Smooth muscle cell of the brain vasculature (primary cell): ENCODE measurements at regions not wholly inside any gene's neighbourhood (a gene's known extent, or its start where the extent isn't known, plus 50 kb on each side); places are given as distances from the start of the nearest gene placed in this dataset.
"Not testable (repeated sequence)": the region's sequence is repeated elsewhere in the genome, so short reads cannot be mapped to it uniquely, and the experiment has no call there.

Source experiments
- DNase-seq: peaks from one replicate; pipeline ENCODE4 v3.0.0-alpha.2; 2012; ENCODE audit warnings: low read depth, low spot score

- no peak for DNase-seq
These were observed 199.7 kb downstream of the ADCYAP1 start for GRCh38 chr18:1104181-1104881.

DNA sequence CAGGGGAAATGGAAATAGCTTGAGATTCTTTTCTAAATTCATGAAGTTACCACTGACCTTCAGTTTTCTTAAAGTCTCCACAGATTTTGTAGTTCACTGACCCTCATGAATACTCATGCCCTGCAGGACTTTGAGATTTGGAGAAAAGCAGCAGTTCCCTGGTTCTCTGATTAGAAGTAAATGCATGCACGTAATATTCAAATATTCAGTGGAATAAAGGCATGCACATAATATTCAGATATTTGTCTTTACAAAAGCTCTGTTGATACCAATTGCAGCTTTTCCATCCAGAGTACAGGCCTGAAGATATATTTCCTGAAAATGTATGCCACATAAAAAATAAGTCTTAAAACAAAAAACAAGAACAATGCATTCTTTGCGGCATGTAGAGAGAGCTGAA is 219.8 kb downstream of the ADCYAP1 start:
- no peak for DNase-seq

DNA sequence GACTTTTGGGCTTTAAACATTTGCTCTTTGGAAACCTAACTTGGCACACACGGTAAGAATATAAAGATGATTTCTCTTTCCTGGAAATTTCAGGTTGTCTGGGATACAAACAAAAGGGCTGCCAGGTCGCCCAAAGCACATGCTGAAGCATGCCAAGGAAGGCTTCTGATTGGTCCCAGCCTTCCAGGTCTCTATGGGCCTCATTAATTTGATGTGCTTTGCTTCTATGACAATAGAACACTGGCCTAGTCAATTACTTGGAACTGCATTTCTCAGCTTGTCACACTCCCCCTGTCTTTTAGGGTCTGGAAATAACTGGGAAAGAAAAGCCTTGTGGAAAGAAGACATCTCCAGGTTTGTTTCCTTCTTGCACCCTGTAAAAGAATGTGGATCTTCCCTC is 228.9 kb downstream of the ADCYAP1 start:
- DNase-seq, result no peak

DNA sequence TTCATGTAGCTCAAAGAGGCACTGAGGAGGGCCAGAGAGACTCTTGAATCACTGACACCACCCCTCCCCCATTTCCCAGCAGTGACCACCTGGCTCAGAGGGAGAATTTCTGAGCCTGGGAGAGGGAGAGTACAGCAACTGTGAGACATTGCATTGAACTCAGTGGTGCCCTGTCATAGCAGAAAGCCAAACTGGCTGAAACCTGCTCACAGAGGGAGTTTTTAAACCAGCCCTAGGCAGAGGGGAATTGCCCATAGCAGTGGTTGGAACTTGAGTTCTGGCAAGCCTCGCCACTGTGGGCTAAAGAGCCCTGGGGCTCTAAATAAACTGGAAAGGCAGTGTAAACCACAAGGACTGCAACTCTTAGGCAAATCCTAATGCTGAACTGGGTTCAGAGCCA is 243.1 kb downstream of the ADCYAP1 start:
- DNase-seq, result no peak

GRCh38 chr18:1149709-1150108 is 245.0 kb downstream of the ADCYAP1 start:
- no peak for DNase-seq

GRCh38 chr18:1150344-1150743 is 245.7 kb downstream of the ADCYAP1 start:
- no peak for DNase-seq

DNA sequence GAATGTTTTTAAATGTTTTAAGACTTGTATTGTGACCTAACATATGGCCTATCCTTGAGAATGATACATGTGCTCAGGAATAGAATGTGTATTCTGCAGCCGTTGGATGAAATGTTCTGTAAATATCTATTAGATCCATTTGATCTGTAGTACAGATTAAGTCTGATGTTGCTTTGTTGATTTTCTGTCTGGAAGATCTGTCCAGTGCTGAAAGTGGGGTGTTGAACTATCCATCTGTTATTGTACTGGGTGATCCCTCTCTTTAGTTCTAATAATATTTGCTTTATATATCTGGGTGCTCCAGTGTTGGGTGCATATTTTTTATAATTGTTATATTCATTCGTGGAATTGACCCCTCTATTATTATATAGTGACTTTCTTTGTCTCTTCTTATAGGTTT is 248.3 kb downstream of the ADCYAP1 start:
- not testable (repeated sequence) for DNase-seq

GRCh38 chr18:1173593-1173992 is 268.9 kb downstream of the ADCYAP1 start:
- DNase-seq, result no peak

DNA sequence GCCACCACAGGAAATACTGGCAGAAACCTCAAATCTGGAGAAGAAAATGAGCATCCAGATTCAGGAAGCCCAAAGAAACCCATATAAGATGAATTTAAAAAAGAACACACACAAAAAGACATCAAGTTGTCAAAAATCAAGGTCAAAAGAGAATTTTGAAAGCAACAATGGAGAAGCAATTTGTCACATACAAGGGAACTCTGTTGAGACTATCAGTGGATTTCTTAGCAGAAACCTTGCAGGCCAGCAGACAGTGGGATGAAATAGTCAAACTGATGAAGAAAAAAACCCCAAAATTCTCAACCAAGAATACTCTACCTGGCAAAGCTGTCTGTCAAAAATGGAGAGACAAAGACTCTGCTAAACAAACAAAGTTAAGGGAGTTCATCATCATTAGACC is 272.6 kb downstream of the ADCYAP1 start:
- DNase-seq, result no peak

GRCh38 chr18:1191341-1191740 is 286.7 kb downstream of the ADCYAP1 start:
- DNase-seq, result no peak

DNA sequence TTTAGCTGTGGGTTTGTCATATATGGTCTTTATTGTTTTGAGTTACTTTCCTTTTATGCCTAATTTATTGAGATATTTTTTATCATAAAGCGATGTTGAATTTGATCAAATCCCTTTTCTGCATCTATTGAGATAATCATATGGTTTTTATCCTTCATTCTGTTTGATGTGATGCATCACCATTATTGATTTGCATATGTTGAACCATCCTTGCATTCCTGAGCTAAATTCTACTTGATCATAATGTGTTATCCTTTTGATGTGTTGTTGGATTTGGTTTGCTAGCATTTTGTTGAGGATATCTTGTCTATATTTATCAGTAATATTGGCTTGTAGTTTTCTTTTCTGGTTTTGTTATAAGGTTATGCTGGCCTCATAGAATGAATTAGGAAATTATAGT is 308.5 kb downstream of the ADCYAP1 start:
- DNase-seq, result no peak

GRCh38 chr18:1222880-1223279 is 318.2 kb downstream of the ADCYAP1 start:
- DNase-seq, result no peak

DNA sequence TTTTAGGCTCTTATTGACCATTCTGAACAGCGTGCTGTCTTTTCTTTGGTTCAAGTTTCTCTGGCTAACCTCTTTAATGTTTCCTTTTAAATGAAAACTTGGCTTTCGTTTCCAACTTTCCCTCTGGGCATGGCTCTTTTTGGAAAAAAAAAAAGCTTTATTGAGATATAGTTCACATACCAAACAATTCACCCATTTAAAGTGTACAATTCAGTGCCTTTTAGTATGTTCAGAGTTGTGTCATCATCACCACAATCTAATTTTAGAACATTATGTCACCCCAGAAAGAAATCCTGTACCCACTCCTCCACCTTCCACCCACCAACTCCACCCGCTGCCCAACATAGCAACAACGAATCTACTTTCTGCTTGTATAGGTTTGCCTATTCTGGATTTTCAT is 322.4 kb downstream of the ADCYAP1 start:
- no peak for DNase-seq

- no peak for DNase-seq
These were observed 325.0 kb downstream of the ADCYAP1 start for GRCh38 chr18:1229634-1230033.

GRCh38 chr18:1232867-1233266 is 328.2 kb downstream of the ADCYAP1 start:
- no peak for DNase-seq

GRCh38 chr18:1240701-1241100 is 336.0 kb downstream of the ADCYAP1 start:
- no peak for DNase-seq

DNA sequence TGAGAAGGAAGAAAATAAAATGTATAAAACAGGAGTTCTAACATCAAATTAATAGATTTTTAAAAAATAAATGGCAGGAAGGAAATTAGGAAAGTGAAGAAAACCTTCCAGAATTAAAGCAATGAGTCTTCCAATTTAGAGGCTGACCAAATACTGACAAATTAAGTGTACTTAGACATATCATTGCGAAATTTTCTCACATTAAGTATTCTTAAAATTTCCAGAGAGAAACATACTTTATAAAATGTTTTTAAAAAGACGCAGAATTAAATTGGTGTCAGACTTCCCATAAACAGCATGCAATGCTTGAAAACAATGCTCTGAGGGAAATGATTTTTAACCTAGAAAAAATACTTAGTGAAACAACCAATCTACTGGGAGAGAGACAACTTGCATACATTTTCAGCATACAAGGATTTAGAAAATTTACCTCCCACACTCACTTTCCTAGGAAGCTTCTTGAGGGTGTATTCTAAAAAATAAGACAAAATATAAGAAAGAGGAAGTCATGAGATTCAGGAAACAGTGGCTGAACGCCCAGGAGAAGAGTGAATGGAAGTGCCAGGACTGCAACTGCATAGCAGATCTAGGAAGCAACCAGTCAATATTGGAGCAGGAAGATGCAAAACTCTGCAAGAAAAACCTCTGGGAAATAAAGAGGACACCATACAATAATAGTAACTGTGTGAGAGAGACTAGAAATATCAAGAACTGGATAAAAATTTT is 339.9 kb downstream of the ADCYAP1 start:
- no peak for DNase-seq

- no peak for DNase-seq
These were observed 342.2 kb downstream of the ADCYAP1 start for GRCh38 chr18:1246827-1247226.

GRCh38 chr18:1252534-1252933 is 347.9 kb downstream of the ADCYAP1 start:
- DNase-seq, result no peak

DNA sequence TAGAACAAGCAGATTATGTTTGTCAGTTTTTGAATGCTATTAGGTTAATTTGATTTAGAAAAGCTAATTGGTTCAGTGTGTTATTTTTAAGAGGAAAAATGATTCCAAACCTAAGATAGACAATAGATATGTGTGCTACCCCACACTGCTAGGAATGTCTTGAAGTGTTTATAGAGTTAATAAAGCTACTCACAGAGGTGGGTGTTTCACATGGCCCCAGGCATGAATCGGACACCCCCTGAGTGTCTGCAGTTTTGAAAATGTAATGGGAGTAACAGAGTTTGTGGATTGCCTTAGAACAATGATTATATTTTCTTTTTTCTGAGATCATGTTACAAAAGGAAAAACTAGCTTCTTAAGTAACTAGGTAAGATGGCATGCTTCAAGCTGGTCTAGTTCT is 348.3 kb downstream of the ADCYAP1 start:
- no peak for DNase-seq

DNA sequence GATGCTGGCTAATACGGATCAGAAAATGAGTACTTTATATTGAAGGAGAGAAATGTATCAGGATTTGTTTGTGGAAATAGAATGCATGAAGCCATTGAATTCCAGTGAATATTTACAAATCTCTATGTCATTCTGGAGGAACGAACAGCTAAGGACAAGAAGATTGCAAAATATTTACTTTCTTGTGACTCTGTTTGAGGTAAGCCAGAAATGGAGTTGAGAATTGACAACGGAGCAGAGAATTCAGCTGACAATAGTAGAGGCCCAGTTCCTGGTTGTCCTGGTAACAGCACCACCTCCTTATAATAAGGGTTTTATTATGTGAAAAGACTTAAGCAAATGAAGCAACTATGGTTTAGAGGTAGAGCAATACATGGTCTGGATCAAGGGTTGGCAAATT is 349.2 kb downstream of the ADCYAP1 start:
- DNase-seq, result no peak

DNA sequence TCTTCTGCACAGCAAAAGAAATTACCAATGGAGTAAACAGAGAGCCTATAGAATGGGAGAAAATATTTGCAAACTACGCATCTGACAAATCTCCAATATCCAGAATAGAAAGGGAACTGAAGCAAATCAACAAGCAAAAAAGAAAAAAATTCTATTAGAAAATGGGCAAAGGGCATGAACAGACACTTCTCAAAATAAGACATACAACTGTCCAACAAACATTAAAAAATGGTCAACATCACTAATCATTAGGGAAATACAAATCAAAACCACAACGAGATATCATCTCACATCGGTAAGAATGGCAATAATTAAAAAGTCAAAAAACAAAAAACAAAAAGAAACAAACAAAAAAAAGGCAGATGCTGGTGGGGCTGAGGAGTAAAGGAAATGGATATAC is 356.4 kb downstream of the ADCYAP1 start:
- DNase-seq, result no peak

DNA sequence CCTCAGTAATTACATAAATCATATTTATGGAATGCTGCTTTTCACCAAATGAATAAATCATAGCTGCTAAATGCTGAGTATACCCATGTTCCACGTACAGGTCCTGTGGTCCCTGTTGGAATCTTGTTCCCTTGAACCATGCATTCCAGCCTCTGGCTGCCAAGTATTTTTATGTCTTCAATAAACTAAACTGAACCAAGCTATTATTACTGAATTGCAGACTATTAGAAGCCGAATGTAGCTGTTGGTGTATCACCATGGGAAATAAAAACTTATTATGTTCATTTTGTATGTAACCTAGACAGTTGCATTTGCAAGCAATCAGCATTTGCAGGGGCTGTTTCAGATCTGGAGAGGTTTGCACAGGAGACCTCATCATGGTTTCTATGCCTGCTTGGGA is 362.4 kb downstream of the ADCYAP1 start:
- DNase-seq, result no peak
